Kidney (tissue), 13 donors: ENCODE measurements at regions not wholly inside any gene's neighbourhood (a gene's known extent, or its start where the extent isn't known, plus 50 kb on each side); places are given as distances from the start of the nearest gene placed in this dataset.

Source experiments
- DNase-seq, 5 donors: peaks; one replicate each; pipeline ENCODE4 v3.0.0-alpha.2; 2013 to 2020
- FAIRE-seq: peaks from 2 replicates; lab custom pipeline; 2012; peaks lifted over from hg19 to GRCh38; lab: Jason Lieb, UNC
- H3K27ac ChIP-seq, 2 donors: one replicate each; pipeline ENCODE4 v1.7.0; 2013; ENCODE audit warnings: low read depth in 2 of 2, low read length in 2 of 2, inconsistent platforms in 1 of 2
- H3K27me3 ChIP-seq: one replicate; pipeline ENCODE4 v1.7.1; 2013; ENCODE audit warnings: low read length, inconsistent platforms; ENCODE audit not compliant: control insufficient read depth, insufficient read depth
- H3K36me3 ChIP-seq, 3 donors: one replicate each; pipeline versions ENCODE4 v1.7.0 to v1.7.1; 2013; ENCODE audit warnings: low read length in 3 of 3, control low read depth in 1 of 3, inconsistent platforms in 1 of 3; ENCODE audit not compliant: insufficient read depth in 3 of 3, control insufficient read depth in 2 of 3
- H3K4me1 ChIP-seq, 3 donors: one replicate each; pipeline versions ENCODE4 v1.7.0 to v1.7.1; 2013; ENCODE audit warnings: low read length in 3 of 3, inconsistent platforms in 1 of 3, low read depth in 1 of 3; ENCODE audit not compliant: control insufficient read depth in 2 of 3, insufficient read depth in 2 of 3
- H3K4me3 ChIP-seq, 3 donors: one replicate each; pipeline versions ENCODE4 v1.7.0 to v1.8.1; 2013; ENCODE audit warnings: low read length in 3 of 3, control low read depth in 1 of 3, inconsistent platforms in 1 of 3
- H3K9ac ChIP-seq, 3 donors: one replicate each; pipeline versions ENCODE4 v1.7.0 to v1.7.1; 2013; ENCODE audit warnings: low read length in 3 of 3, control low read depth in 1 of 3, inconsistent platforms in 1 of 3
- H3K9me3 ChIP-seq, 3 donors: one replicate each; pipeline versions ENCODE4 v1.7.0 to v1.7.1; 2013; ENCODE audit warnings: low read length in 3 of 3, control low read depth in 1 of 3, inconsistent platforms in 1 of 3; ENCODE audit not compliant: control insufficient read depth in 2 of 3, insufficient read depth in 1 of 3
- intact Hi-C: fragments of 100-400 bp; cut with DNase I; formaldehyde crosslinking; loops from one replicate; pipeline ENCODE4 v1.11.1; 2022
- TF ChIP-seq, protein P1 (sequence below): IDR thresholded peaks from 3 replicates; pipeline ENCODE4 v1.5.1; 2012; ENCODE audit warnings: mild to moderate bottlenecking, moderate library complexity, borderline replicate concordance; ENCODE audit not compliant: insufficient read depth; ENCODE audit errors: extremely low read depth
- donor health status: control.
- donor health status: control.
- donor health status: control.
- donor health status: control.
- donor health status: control.
- donor health status: DM: yes; HTN: yes; CAD: no.
- donor health status: Normal renal cell carcinoma (clear cell type).

DNA sequence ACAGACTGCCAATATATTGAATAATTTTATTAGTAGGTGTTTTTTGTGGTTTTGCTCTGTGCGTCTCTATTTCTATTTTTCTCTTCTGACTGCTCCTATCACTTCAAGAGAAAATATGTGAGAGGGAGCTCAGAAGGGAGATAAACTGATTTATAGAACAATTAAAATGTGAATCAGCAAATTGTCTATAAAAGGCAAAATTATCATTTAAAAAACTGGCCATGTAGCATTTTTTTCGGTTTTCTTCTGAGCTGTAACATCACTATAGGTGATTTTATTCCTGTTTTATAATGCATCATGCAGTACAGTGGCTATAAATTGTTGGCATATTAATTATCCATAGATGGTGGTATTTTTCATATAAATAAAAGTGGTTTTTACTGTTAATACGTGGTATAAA, 416.5 kb downstream of the DOK5 start:
- DNase-seq (no peak), FAIRE-seq (no peak)
- Histone ChIP-seq H3K27me3 (no peaks in the 10 kb centered on the region), H3K4me3 (no peak overlapping the region), H3K27ac (no peak overlapping the region), H3K36me3 (no peaks in the 10 kb centered on the region), H3K9ac (no peak overlapping the region), H3K9me3 (no peaks in the 10 kb centered on the region), H3K4me1 (no peaks in the 10 kb centered on the region)
- TF ChIP-seq, protein P1, sequence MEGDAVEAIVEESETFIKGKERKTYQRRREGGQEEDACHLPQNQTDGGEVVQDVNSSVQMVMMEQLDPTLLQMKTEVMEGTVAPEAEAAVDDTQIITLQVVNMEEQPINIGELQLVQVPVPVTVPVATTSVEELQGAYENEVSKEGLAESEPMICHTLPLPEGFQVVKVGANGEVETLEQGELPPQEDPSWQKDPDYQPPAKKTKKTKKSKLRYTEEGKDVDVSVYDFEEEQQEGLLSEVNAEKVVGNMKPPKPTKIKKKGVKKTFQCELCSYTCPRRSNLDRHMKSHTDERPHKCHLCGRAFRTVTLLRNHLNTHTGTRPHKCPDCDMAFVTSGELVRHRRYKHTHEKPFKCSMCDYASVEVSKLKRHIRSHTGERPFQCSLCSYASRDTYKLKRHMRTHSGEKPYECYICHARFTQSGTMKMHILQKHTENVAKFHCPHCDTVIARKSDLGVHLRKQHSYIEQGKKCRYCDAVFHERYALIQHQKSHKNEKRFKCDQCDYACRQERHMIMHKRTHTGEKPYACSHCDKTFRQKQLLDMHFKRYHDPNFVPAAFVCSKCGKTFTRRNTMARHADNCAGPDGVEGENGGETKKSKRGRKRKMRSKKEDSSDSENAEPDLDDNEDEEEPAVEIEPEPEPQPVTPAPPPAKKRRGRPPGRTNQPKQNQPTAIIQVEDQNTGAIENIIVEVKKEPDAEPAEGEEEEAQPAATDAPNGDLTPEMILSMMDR, result no peak
- intact Hi-C loops, result no loop called here

DNA sequence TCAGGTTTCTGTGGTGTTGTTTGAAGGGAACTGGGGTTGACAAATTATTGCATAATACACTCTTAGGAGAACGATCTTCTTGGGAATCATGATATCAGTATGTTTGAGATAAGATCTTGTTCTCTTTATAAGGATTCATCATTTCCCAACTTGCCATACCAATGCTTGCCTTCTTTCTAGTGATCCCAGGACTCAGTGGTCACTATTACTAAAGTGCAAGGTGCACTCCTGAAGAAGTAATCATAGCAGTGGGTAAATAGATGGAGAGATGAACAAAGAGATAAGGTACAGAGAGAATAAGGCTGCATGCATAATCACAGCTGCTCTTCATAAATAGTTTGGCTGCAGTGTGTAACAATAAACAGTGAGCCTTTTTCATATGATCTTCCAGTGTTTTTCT, 404.0 kb downstream of the DOK5 start:
- H3K36me3 ChIP-seq, result no peaks in the 10 kb centered on the region
- H3K27ac ChIP-seq, result no peak overlapping the region
- H3K9ac ChIP-seq, result no peak overlapping the region
- no peaks in the 10 kb centered on the region for H3K4me1 ChIP-seq
- no peaks in the 10 kb centered on the region for H3K9me3 ChIP-seq
- FAIRE-seq (no peak), DNase-seq (no peak)
- TF ChIP-seq, protein P1, result no peak
- no peak overlapping the region for H3K4me3 ChIP-seq
- intact Hi-C loops, result no loop called here
- no peaks in the 10 kb centered on the region for H3K27me3 ChIP-seq

DNA sequence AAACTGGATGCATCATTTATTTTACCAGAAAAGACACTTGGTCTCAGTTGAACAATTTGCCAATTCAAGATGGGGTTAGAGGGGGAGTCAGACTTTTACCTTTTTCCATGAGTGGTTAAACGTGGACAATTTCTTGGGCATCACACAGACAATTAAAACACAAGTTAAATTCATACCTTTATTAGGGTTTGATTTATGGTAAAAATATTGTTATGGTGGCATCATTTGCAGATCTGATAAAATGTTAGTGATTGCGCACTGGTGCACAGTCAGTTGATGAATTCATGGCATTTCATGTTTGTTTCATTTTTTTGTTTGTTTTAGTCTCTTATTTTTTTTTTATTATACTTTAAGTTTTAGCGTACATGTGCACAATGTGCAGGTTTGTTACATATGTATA, 399.9 kb downstream of the DOK5 start:
- H3K4me1 ChIP-seq, result no peaks in the 10 kb centered on the region
- no peak overlapping the region for H3K4me3 ChIP-seq
- DNase-seq (no peak), FAIRE-seq (no peak)
- no peaks in the 10 kb centered on the region for H3K27me3 ChIP-seq
- no peaks in the 10 kb centered on the region for H3K36me3 ChIP-seq
- no peak overlapping the region for H3K27ac ChIP-seq
- no peak overlapping the region for H3K9ac ChIP-seq
- H3K9me3 ChIP-seq, result no peaks in the 10 kb centered on the region
- intact Hi-C loops, result no loop called here
- TF ChIP-seq, protein P1, result no peak

DNA sequence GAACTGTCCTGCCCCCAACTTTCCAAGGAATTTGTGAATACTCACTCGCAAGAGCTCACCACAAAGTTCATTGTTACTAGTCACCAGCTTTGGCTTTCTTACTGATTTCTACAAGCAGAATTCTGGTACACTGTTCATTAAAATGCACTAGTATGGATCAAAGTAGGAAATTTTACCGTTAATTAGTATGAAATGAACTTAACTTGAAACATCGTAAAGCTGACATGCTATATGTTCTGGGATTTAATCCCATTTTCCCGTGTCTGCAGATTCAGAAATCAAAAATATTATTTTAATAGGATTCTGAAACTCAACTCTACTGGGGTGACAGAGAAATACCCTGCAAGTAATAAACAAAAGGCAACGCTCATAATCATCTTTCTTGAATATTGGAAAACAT, 399.3 kb downstream of the DOK5 start:
- Histone ChIP-seq H3K4me3 (no peak overlapping the region), H3K27ac (no peak overlapping the region), H3K27me3 (no peaks in the 10 kb centered on the region), H3K9ac (no peak overlapping the region), H3K9me3 (no peaks in the 10 kb centered on the region), H3K4me1 (no peaks in the 10 kb centered on the region), H3K36me3 (no peaks in the 10 kb centered on the region)
- TF ChIP-seq, protein P1, result no peak
- intact Hi-C loops, result no loop called here
- no peak for FAIRE-seq
- DNase-seq, result no peak
